ENCODE measurements at regions not wholly inside any gene's neighbourhood (a gene's known extent, or its start where the extent isn't known, plus 50 kb on each side); places are given as distances from the start of the nearest gene placed in this dataset.
A peak's percentile ranks its signal among the peaks of the same experiment; 100 is the strongest.
"Not testable (repeated sequence)": the region's sequence is repeated elsewhere in the genome, so short reads cannot be mapped to it uniquely, and the experiment has no call there.

- DNase-seq: no peak
These were observed 82.0 kb upstream of the ACSL1 start for GRCh38 chr4:184907810-184908209.

- DNase-seq: peak; percentile 7
These were observed 85.5 kb upstream of the ACSL1 start for GRCh38 chr4:184911310-184911709.

GRCh38 chr4:184913356-184914143 lies 87.8 kb upstream of the ACSL1 start:
- DNase-seq: no peak

GRCh38 chr4:184918799-184919198 lies 93.0 kb upstream of the ACSL1 start:
- DNase-seq: not testable (repeated sequence)

GRCh38 chr4:184921456-184921855 lies 95.7 kb upstream of the ACSL1 start:
- DNase-seq: no peak

GRCh38 chr4:184922301-184922700 lies 96.0 kb upstream of the HELT start:
- DNase-seq: no peak

GRCh38 chr4:184924516-184924915 lies 93.8 kb upstream of the HELT start:
- no peak for DNase-seq

GRCh38 chr4:184929476-184929875 lies 88.8 kb upstream of the HELT start:
- DNase-seq: no peak

- DNase-seq: no peak
These were observed 88.3 kb upstream of the HELT start for GRCh38 chr4:184930026-184930425.

- DNase-seq: no peak
These were observed 85.9 kb upstream of the HELT start for GRCh38 chr4:184932343-184932742.

GRCh38 chr4:184933311-184933710 lies 85.0 kb upstream of the HELT start:
- DNase-seq: no peak

- DNase-seq: no peak
These were observed 84.1 kb upstream of the HELT start for GRCh38 chr4:184934184-184934583.

- DNase-seq: no peak
These were observed 83.3 kb upstream of the HELT start for GRCh38 chr4:184934961-184935360.

- DNase-seq: no peak
These were observed 82.2 kb upstream of the HELT start for GRCh38 chr4:184936071-184936470.

- DNase-seq: no peak
These were observed 81.1 kb upstream of the HELT start for GRCh38 chr4:184937030-184937710.

GRCh38 chr4:184937745-184938144 lies 80.5 kb upstream of the HELT start:
- no peak for DNase-seq

- no peak for DNase-seq
These were observed 79.4 kb upstream of the HELT start for GRCh38 chr4:184938871-184939270.

- DNase-seq: no peak
These were observed 78.3 kb upstream of the HELT start for GRCh38 chr4:184939978-184940377.

GRCh38 chr4:184940500-184940899 lies 77.8 kb upstream of the HELT start:
- DNase-seq: no peak

- DNase-seq: no peak
These were observed 76.4 kb upstream of the HELT start for GRCh38 chr4:184941671-184942418.

- no peak for DNase-seq
These were observed 75.6 kb upstream of the HELT start for GRCh38 chr4:184942444-184943425.

- DNase-seq: no peak
These were observed 69.3 kb upstream of the HELT start for GRCh38 chr4:184949020-184949419.
